ENCODE measurements at regions not wholly inside any gene's neighbourhood (a gene's known extent, or its start where the extent isn't known, plus 50 kb on each side); places are given as distances from the start of the nearest gene placed in this dataset.

- no peak overlapping the region for H4K5ac ChIP-seq (ENCODE audit: insufficient read length, low read depth, low read length)
- TF ChIP-seq ZNF274 (IDR thresholded peaks at IDR 0.05; ENCODE audit: borderline replicate concordance, extremely low read depth, low read length): no peak
- no peak overlapping the region for H3K56ac ChIP-seq (replicated peaks; ENCODE audit: insufficient read length, low read depth, low read length)
- no peaks in the 10 kb centered on the region for H3K36me3 ChIP-seq (ENCODE audit: control insufficient read depth in 2 of 4, insufficient read depth in 4 of 4, low read length in 3 of 4)
- no peaks in the 10 kb centered on the region for H3K23me2 ChIP-seq (ENCODE audit: low read depth, low read length)
- no peak overlapping the region for H3K4ac ChIP-seq (replicated peaks; ENCODE audit: insufficient read length, low read depth, low read length)
- H2AFZ ChIP-seq (ENCODE audit: low read length): no peak overlapping the region
- H3K4me1 ChIP-seq (replicated peaks in 1 of 4; ENCODE audit: control insufficient read depth in 3 of 4, insufficient read depth in 4 of 4, low read length in 3 of 4): no peaks in the 10 kb centered on the region
- no peak for DNase-seq (ENCODE audit: low read depth in 1 of 2, low spot score in 2 of 2)
- no peak overlapping the region for H3K4me2 ChIP-seq (ENCODE audit: insufficient read depth in 1 of 2, low read depth in 2 of 2, low read length in 2 of 2)
- no peaks in the 10 kb centered on the region; a peak in 2 of 7 replicates for H3K27me3 ChIP-seq (replicated peaks in 1 of 4; ENCODE audit: control insufficient read depth in 3 of 4, extremely low read depth in 1 of 4, insufficient read depth in 3 of 4, low read length in 3 of 4)
- no peak overlapping the region for H3K14ac ChIP-seq (ENCODE audit: insufficient read length)
- CTCF ChIA-PET (ENCODE audit: partially characterized antibody): no interaction called here
- H4K20me1 ChIP-seq (replicated peaks in 1 of 2; ENCODE audit: control insufficient read depth in 1 of 2, insufficient read depth in 2 of 2, low read length in 2 of 2): no peaks in the 10 kb centered on the region
- no peak overlapping the region for H2BK20ac ChIP-seq (ENCODE audit: low read length)
- no peak overlapping the region for H3K4me3 ChIP-seq (ENCODE audit: extremely low read depth in 1 of 4, insufficient read depth in 2 of 4, low read depth in 3 of 4, low read length in 4 of 4)
- no peak overlapping the region for H2BK5ac ChIP-seq (ENCODE audit: low read depth, low read length)
- H2BK15ac ChIP-seq (ENCODE audit: low read length): no peak overlapping the region
- no peak overlapping the region for H2AK5ac ChIP-seq (ENCODE audit: low read depth, low read length)
- H4K8ac ChIP-seq (ENCODE audit: extremely low read depth, insufficient read depth, low read length): no peak overlapping the region
- H2BK12ac ChIP-seq (ENCODE audit: low read depth, low read length): no peak overlapping the region
- no peak overlapping the region for H3K23ac ChIP-seq (ENCODE audit: insufficient read length)
- no peak overlapping the region for H4K91ac ChIP-seq (replicated peaks; ENCODE audit: insufficient read length, low read length)
- H3K9ac ChIP-seq (replicated peaks in 1 of 4; ENCODE audit: extremely low read depth in 1 of 4, low read depth in 3 of 4, low read length in 3 of 4): no peak overlapping the region
- no peaks in the 10 kb centered on the region for H3K9me3 ChIP-seq (ENCODE audit: insufficient read depth in 2 of 2, low read depth in 1 of 2, low read length in 1 of 2)
- POLR2A ChIA-PET (ENCODE audit: partially characterized antibody): no interaction called here
- no peak for FAIRE-seq
- H3K27ac ChIP-seq (ENCODE audit: low read depth, low read length): no peak overlapping the region
- no peak overlapping the region for H2BK120ac ChIP-seq (replicated peaks; ENCODE audit: low read depth, low read length)
- H3K79me1 ChIP-seq (ENCODE audit: low read depth, low read length): no peaks in the 10 kb centered on the region
- H3K79me2 ChIP-seq (ENCODE audit: control insufficient read depth in 1 of 2, insufficient read depth in 2 of 2, low read length in 2 of 2): no peaks in the 10 kb centered on the region
- 87% methylated on average over 4 of the region's 4 CpGs; no CpG with 5 or more reads in 1 of the 2 experiments for WGBS, 2 experiments (ENCODE audit: extremely low coverage in 1 of 2, insufficient coverage in 1 of 2, insufficient read length in 1 of 2, insufficient replicate concordance in 2 of 2, low coverage in 1 of 2, low lambda C conversion rate in 2 of 2, missing lambda C conversion rate in 1 of 2)
- no peak overlapping the region for H3K18ac ChIP-seq (ENCODE audit: extremely low read depth, low read length)
Measured at GRCh38 chr11:122337704-122338103, 221.7 kb upstream of the BLID start.

All from H1 (cell line).